ENCODE measurements at regions not wholly inside any gene's neighbourhood (a gene's known extent, or its start where the extent isn't known, plus 50 kb on each side); places are given as distances from the start of the nearest gene placed in this dataset.

DNA sequence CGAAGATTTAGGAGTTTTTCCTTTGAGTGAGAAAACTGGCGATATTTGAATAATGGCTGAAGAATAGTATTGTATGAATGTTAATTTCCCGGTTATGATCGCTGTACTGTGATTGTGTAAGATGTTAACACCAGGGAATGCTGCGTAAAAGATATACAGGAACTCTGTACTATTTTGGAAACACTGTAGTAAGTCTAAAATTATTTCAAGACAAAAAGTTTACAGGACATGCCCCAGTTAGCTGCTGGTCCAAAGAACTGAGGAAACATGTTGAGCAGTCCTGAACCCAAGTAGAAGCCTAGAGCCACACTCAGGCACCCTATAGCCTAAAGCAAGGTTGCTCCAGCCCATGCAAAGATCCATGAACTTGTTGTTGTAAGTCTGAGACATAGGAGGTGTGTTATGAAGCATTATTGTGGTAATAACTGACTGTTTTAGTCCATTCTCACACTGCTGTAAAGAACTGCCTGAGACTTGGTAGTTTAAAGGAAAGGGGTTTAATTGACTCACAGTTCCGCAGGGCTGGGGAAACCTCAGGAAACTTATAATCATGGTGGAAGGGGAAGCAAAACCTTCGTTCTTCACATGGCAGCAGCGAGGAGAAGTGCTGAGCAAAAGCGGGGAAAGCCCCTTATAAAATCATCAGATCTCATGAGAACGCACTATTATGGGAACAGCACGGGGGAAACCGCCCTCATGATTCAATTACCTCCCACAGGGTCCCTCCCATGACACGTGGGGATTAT is 99.8 kb upstream of the RESF1 start:
- CTCF ChIA-PET (ENCODE audit: partially characterized antibody), result no interaction called here
- H3K27ac ChIP-seq (ENCODE audit: low read depth, low read length), result no peak overlapping the region
- WGBS, 2 experiments (ENCODE audit: extremely low coverage in 1 of 2, insufficient coverage in 1 of 2, insufficient read length in 1 of 2, insufficient replicate concordance in 2 of 2, low coverage in 1 of 2, low lambda C conversion rate in 2 of 2, missing lambda C conversion rate in 1 of 2), result 94% methylated on average over 13 of the region's 13 CpGs; no CpG with 5 or more reads in 1 of the 2 experiments
- H4K8ac ChIP-seq (ENCODE audit: extremely low read depth, insufficient read depth, low read length), result no peak overlapping the region
- no peak overlapping the region for H3K56ac ChIP-seq (replicated peaks; ENCODE audit: insufficient read length, low read depth, low read length)
- no peaks in the 10 kb centered on the region for H3K23me2 ChIP-seq (ENCODE audit: low read depth, low read length)
- H3K4me3 ChIP-seq (ENCODE audit: extremely low read depth in 1 of 4, insufficient read depth in 2 of 4, low read depth in 3 of 4, low read length in 4 of 4), result no peak overlapping the region
- no peaks in the 10 kb centered on the region for H3K36me3 ChIP-seq (ENCODE audit: control insufficient read depth in 2 of 4, insufficient read depth in 4 of 4, low read length in 3 of 4)
- H3K4me1 ChIP-seq (replicated peaks in 1 of 4; ENCODE audit: control insufficient read depth in 3 of 4, insufficient read depth in 4 of 4, low read length in 3 of 4), result no peaks in the 10 kb centered on the region
- H3K14ac ChIP-seq (ENCODE audit: insufficient read length), result no peak overlapping the region
- DNase-seq (ENCODE audit: low read depth in 1 of 2, low spot score in 2 of 2) (no peak), FAIRE-seq (no peak)
- H3K23ac ChIP-seq (ENCODE audit: insufficient read length), result no peak overlapping the region
- H2AK5ac ChIP-seq (ENCODE audit: low read depth, low read length), result no peak overlapping the region
- no peak overlapping the region for H2BK5ac ChIP-seq (ENCODE audit: low read depth, low read length)
- no peak overlapping the region for H2BK15ac ChIP-seq (ENCODE audit: low read length)
- H3K4me2 ChIP-seq (ENCODE audit: insufficient read depth in 1 of 2, low read depth in 2 of 2, low read length in 2 of 2), result no peak overlapping the region
- H3K9ac ChIP-seq (replicated peaks in 1 of 4; ENCODE audit: extremely low read depth in 1 of 4, low read depth in 3 of 4, low read length in 3 of 4), result no peak overlapping the region
- no peak overlapping the region for H2BK12ac ChIP-seq (ENCODE audit: low read depth, low read length)
- H2AFZ ChIP-seq (ENCODE audit: low read length), result no peak overlapping the region
- no peak overlapping the region for H3K4ac ChIP-seq (replicated peaks; ENCODE audit: insufficient read length, low read depth, low read length)
- no peaks in the 10 kb centered on the region for H3K27me3 ChIP-seq (replicated peaks in 1 of 4; ENCODE audit: control insufficient read depth in 3 of 4, extremely low read depth in 1 of 4, insufficient read depth in 3 of 4, low read length in 3 of 4)
- no peak overlapping the region for H3K18ac ChIP-seq (ENCODE audit: extremely low read depth, low read length)
- no peak overlapping the region for H4K5ac ChIP-seq (ENCODE audit: insufficient read length, low read depth, low read length)
- H3K79me2 ChIP-seq (ENCODE audit: control insufficient read depth in 1 of 2, insufficient read depth in 2 of 2, low read length in 2 of 2), result no peaks in the 10 kb centered on the region
- no peak overlapping the region for H2BK120ac ChIP-seq (replicated peaks; ENCODE audit: low read depth, low read length)
- H4K20me1 ChIP-seq (replicated peaks in 1 of 2; ENCODE audit: control insufficient read depth in 1 of 2, insufficient read depth in 2 of 2, low read length in 2 of 2), result no peaks in the 10 kb centered on the region
- TF ChIP-seq CTBP2 (IDR thresholded peaks at IDR 0.05; ENCODE audit: borderline replicate concordance, insufficient read depth, insufficient read length, low read length) (no peak), TBP (IDR thresholded peaks at IDR 0.05; ENCODE audit: low read depth, low read length) (no peak), YY1 (IDR thresholded peaks at IDR 0.05; ENCODE audit: low read depth, low read length) (no peak), CBX8 (IDR thresholded peaks at IDR 0.05; ENCODE audit: borderline replicate concordance, low read depth, low read length) (no peak), SP1 (IDR thresholded peaks at IDR 0.05; ENCODE audit: low read depth, low read length) (no peak), SUZ12 (IDR thresholded peaks at IDR 0.05; ENCODE audit: low read length) (no peak)
- H3K9me3 ChIP-seq (ENCODE audit: insufficient read depth in 2 of 2, low read depth in 1 of 2, low read length in 1 of 2), result peaks cover 0 to 3% of the 10 kb centered on the region in 2 experiments; a peak in 1 of 4 replicates
- H2BK20ac ChIP-seq (ENCODE audit: low read length), result no peak overlapping the region
- POLR2A ChIA-PET (ENCODE audit: partially characterized antibody), result no interaction called here
- H4K91ac ChIP-seq (replicated peaks; ENCODE audit: insufficient read length, low read length), result no peak overlapping the region
- no peaks in the 10 kb centered on the region for H3K79me1 ChIP-seq (ENCODE audit: low read depth, low read length)

Measured in H1 (cell line).